HCEC 1CT (cell line): ENCODE measurements at regions not wholly inside any gene's neighbourhood (a gene's known extent, or its start where the extent isn't known, plus 50 kb on each side); places are given as distances from the start of the nearest gene placed in this dataset.

Experiments
- DNase-seq: peaks from one replicate; pipeline ENCODE4 v3.0.0-alpha.2; 2017

DNA sequence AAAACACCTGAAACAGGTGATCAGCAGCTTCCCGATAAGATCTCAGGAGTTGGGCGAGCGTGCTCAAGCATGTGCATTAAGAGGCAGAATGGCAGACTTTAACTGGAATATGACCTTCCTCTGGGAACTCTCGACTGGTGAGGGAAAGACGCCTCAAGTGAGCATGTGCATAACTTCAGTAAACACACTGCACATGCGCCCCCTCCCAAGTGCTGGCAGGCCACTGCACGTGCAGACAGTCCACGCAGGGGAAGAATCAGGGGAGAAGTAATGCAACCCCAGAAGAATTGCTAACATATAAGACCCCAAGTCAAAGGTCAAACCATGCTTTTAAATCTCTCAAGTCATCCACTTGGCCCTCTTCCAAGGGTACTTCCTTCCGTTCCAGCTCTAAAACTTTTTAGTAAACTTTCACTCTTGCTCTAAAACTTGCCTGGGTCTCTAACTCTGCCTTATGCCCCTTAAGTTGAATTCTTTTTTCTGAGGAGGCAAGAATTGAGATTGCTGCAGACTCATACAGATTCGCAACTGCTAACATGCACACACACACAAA is 541.0 kb downstream of the TNS3 start:
- no peak for DNase-seq

DNA sequence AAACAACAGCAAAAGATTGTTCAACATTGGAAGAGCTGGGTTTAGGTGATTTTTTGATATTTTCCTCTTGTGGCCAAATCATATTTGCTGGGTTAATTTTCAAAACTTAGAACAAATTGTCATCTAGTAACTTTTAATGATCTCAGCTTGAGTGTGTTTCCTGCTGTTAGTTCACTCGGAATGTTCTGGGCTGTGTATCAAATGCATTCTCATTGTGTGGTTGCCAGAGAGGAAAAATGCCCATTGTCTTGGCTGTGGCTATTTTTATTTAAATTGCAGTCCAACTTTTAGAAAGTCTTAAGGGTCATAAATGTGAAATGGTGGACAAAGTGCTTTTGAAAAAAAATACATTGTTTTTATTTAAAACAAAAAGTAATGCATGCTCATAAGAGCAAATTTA is 542.0 kb downstream of the TNS3 start:
- DNase-seq, result no peak

- DNase-seq, result no peak
Measured at GRCh38 chr7:47039089-47039648, 542.7 kb downstream of the TNS3 start.

DNA sequence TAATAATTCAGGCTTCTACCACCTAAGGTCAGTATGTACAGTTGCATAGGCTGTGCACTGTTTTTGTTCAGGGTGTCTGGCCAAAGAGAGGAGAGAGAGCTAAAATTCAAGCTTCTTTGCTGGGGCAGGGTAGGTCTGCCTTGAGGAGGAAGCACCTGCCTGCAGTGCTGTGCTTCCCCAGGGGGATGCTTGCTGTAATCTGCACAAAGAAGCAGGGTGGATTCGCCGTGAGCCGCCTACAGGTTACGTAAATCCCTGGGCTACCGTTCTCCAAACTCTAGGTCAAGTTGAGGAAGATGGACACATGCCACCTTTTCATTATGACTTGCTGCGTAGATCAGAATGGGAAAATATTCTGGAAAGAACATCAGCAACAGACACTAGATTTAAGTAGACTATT is 543.3 kb downstream of the TNS3 start:
- DNase-seq, result no peak

- no peak for DNase-seq
Measured at GRCh38 chr7:47037607-47038006, 544.3 kb downstream of the TNS3 start.

GRCh38 chr7:47036909-47037308 is 545.0 kb downstream of the TNS3 start:
- no peak for DNase-seq

DNA sequence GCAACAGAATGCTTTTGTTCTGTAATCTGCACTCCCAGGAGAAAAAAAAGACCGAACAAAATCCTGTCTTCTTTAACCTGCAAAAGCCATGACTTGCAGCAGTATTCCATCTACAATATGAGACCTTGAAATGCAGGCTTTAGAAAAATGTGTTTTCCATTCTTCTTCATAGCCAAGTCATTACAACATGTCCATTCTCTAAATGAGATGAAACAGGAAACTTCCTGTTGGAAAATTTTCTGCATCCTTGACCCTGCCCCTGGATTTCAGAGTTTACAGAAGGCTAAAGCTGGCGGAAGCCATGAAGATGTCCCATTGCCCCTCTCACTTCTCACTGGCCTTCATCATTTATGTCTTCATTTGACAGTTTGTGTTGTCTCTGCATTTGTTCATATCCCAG is 546.4 kb downstream of the TNS3 start:
- no peak for DNase-seq

- no peak for DNase-seq
Measured at GRCh38 chr7:47034180-47034579, 547.7 kb downstream of the TNS3 start.

DNA sequence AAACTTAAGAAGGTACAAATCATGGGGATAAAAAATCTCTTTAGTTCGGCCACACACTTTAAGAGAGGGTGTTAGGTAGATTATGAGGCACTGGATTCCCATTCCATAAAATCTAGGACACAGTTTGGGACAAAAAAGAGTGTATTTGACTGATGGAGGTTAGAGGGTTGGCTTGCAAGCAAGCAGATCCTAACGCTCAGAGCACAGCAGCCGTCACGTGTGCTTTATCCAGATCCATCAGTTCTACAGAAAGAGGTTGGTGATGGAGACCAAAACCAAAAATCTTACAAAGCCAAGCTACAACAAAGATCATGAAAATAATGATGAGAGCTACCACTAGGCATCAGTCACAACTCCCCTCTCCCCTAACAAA is 549.4 kb downstream of the TNS3 start:
- DNase-seq, result no peak

DNA sequence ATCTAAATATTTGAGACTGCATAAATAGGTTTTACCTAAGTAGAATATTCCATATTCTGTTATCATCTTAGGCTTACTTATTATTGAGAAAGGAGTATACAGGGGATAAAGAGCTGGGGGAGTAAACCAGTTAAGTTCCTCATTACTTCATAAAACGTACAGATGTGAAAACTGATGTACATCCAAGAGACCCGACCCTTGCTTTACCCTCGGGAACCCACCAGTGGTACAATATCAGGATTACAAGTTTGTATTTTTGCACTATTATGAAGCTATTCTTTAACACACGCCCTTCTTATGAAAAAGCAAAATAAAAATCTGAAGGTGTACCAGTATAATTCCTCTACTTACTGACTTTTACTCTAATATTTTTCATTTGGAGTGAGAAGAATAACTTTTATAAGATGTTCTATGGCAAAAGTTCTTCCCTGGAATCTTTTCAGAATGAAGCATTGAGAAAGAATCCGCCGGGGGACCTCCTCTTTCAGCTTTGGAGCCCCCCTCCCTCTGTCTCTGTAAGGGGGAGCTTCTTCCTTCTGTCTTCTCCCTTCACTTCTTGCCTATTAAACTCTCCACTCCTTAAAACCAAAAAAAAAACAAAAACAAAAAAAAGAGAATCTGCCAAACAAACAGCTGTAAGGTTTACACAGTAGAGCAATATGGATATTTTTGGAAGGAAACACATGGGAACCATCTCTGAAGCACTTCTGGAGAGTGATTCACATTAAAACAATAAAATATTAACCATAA is 550.0 kb downstream of the TNS3 start:
- DNase-seq, result no peak

GRCh38 chr7:47028284-47028683 is 553.6 kb downstream of the TNS3 start:
- no peak for DNase-seq

DNA sequence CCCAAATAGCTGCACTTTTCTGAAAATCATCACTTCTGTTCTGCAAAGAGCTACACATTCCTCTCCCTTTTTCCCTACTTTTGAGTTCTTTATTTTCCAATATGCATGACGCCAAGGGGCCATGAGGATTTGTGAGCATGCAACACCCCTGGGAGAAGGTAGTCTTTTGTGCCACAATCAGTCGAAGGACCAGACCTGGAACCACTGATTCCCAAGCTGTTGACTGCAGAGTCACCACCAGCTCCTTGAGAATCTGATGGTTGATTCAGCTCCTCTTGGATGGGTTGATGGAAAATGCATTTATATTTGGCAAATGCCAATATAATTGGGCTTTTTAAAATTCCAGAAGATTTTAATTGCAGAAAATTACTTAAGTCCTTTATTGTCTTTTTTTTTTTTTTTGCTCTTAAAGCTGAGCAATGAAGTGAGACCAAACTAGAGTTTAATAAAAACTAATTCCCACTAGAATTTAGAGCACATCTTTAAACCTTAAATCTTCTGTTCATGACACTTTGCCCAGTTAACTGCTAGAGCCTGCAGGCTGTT is 554.1 kb downstream of the TNS3 start:
- DNase-seq, result no peak

DNA sequence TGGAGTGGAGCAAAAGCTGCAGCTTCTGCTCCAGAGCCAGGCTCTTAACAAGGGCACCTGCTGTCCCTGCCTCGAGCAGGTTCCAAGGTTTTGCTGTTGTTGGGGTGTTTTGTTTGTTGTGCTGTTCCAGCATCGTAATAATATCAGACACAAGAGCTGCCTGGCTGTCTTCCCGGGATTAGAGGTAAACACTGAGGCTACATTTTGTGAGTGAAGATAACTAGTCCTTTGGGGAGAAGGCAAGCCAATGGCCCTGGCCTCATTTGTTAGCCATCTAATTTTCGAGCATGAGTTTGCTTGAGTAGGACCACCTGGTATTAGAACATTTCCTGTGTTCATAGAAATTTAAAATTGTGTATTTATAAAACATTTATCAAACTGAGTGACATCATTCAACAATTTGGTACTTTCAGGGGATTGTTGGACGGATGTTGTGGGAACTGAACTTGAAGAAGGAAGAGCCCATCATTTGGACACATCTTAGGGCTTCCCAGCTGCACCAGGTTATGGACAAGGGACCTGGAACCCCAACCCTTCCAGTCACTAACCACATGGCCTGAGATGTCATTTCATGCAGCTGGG is 555.0 kb downstream of the TNS3 start:
- DNase-seq, result no peak

DNA sequence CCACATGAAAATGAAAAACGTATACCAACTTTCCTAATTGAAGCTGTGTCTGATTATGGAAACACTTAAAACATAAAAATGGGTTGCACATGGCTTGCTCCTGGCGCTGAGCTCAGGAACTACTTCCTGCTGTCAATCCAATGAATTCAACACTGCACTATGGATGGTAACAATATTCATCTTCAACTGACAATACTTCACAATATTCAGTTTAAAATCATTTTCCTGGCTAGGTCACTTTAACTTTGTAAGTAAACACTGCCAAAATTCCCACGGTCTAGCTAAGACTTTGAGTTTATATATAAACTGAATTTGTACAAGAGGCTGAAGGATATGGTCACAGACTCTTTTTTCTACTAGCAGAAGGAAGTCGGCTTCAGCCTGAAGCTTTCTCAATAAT is 556.9 kb downstream of the TNS3 start:
- no peak for DNase-seq

GRCh38 chr7:47008461-47008860 is 573.5 kb downstream of the TNS3 start:
- DNase-seq, result no peak

DNA sequence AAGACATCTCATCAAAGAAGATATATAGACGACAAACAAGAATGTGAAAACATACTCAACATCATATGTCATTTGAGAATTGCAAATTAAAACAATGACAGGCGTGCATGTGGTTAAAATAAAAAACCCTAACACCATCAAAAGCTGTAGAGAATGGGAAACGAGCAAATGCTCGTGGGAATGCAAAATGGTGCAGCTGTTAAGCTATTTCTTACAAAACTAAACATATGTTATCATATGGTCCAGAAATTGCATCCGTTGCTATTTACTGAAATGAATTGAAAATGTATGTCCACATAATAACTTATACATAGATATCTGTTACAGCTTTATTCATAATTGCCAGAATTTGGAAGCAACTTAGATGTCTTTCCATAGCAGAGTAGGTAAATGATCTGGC is 574.4 kb downstream of the TNS3 start:
- DNase-seq, result no peak

DNA sequence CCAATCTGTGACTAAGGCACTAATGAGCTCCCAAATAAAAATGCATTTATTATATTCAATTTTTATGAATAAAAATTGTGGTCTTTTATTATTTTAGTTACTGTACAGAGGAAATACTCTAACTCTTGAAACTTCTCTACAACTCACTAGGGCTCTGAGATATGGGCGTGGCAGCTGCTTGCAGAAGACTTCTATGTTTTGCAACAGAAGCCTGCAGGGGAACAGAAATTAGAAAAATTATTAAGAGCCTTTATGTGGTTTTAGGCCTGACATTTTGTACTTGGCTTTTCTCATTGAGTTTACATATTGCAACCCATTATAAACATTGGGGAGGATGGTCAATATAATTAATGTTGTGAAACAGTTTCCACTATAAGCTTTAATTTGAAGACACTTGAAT is 581.4 kb downstream of the TNS3 start:
- DNase-seq, result no peak

GRCh38 chr7:46999866-47000265 is 582.0 kb downstream of the TNS3 start:
- DNase-seq, result no peak

DNA sequence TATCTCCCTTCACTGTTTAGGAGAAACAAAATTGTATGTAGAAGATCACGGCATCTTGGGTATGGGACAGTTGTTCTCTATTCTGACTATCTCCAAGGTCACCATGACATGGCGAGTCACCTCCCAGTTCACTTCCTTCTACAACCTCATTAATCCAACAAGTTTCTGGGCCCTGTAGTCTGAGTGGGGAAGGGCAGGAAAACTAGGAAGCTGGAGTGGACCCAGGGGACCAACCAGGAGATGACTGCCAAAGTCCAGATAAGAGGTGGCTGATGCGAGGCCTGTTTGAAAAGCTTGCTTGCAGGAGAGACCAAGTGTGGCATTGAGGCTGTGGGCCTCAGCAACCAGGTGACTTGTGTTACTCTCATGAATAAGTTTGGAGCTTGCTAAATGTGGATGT is 584.9 kb downstream of the TNS3 start:
- DNase-seq, result no peak

DNA sequence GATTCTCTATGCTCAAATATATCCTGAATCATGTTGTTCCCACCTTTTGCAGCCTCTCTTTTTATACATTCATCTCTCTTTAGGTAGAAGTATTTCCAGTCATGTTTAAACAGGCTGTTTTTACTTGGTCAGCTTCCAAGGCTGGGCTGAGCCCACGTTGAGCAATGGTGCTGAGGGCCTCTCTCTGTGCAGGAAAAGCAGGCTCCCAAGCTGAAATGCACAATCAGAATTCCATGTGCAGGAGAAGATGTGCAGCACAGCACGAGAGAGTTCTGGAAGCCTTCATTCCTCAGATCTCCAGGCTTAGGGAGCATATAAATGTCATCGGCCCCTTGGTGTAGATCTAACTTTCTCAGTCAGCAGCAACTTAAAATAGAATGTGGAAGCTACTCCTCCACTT is 588.5 kb downstream of the TNS3 start:
- no peak for DNase-seq

- peak; percentile 2 for DNase-seq
Measured at GRCh38 chr7:46990761-46991160, 591.1 kb downstream of the TNS3 start.

GRCh38 chr7:46989247-46989646 is 592.7 kb downstream of the TNS3 start:
- no peak for DNase-seq

- DNase-seq, result no peak
Measured at GRCh38 chr7:46982928-46983327, 599.0 kb downstream of the TNS3 start.

GRCh38 chr7:46979439-46979838 is 602.5 kb downstream of the TNS3 start:
- DNase-seq, result no peak
